Left cardiac atrium (tissue), 4 donors: ENCODE measurements at regions not wholly inside any gene's neighbourhood (a gene's known extent, or its start where the extent isn't known, plus 50 kb on each side); places are given as distances from the start of the nearest gene placed in this dataset.

ENCODE experiments used
- ATAC-seq, 2 donors: fragments of 200-7000 bp; cut with Tn5 transposase; one replicate each; pipeline ENCODE4 v1.9.1; 2020; ENCODE audit warnings: mild to moderate bottlenecking in 2 of 2, moderate library complexity in 2 of 2
- DNase-seq: peaks from one replicate; pipeline ENCODE4 v3.0.0-alpha.2; 2020
- intact Hi-C, 2 donors: fragments of 100-400 bp; cut with DNase I; formaldehyde crosslinking; loops; one replicate each; pipeline versions ENCODE4 v1.14.1 to v1.15.1; 2022 to 2023
- donor health status: DM: no; HTN: yes; CAD: no.
- donor health status: DM: no; HTN: yes; CAD: no; lungs with severe emphysema.
- donor health status: DM: yes; HTN: yes; CAD: no.
- donor health status: Dilated cardiomyopathy.

DNA sequence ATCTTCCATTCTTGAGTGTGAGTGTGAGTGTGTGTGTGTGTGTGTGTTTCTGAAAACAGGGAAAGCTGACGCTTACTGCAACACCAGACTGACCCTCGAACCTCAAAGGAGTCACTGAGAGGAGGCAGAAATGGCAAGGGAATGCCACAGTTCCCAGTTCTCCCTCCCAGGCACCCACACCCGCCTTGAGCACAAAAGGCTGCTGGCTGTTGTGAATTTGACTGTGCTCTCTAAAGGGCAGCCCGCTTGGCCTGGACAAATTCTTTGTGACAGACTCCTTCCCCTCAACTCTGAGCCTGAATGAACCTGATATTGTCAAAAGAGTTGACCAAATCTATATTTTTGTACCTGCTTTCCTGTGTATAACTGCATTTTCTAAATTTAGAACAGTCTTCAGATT is 245.7 kb upstream of the IRX2 start:
- DNase-seq (no peak), ATAC-seq (no peak)
- intact Hi-C loops, result no loop called here

DNA sequence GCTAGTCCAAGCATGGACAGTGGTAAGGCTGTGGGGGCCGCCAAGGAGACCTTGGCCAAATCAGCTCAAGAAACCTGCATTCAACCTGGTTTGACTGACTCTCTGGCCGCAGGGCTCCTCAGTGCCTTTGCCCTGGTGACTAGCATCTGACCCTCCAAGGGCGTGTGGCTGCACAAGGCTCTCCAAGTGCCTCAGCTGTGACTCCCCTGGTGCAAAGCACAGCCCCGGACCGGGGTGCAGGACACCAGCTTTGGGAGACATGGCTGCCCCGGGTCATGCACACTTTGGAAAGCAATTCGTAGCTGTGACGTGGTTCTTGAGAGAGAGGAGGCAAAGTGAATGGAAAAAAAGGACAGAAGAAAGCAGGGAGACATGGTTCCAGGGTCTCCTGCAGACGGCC is 245.2 kb upstream of the IRX2 start:
- no peak for ATAC-seq
- DNase-seq, result no peak
- intact Hi-C loops, result no loop called here

DNA sequence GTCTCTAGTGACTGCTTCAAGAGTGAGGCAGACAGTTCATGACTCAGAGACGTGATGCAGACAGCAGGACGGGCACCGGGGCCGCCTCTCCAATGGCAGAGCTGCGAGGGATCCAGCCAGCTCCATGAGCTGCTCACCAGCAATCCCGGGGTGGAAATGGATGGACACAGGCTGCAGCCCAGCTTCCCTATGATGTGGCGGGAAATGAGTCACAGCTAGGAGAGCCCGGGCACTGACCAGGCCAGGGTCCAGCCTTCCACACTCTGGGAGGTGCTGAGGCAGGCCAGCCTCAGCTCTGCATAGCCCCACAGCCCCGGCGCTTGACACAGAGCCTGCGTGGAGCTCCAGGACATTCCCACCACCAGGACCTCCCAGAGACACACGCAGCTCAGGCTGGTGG is 244.8 kb upstream of the IRX2 start:
- ATAC-seq (no peak), DNase-seq (no peak)
- intact Hi-C loops, result no loop called here

DNA sequence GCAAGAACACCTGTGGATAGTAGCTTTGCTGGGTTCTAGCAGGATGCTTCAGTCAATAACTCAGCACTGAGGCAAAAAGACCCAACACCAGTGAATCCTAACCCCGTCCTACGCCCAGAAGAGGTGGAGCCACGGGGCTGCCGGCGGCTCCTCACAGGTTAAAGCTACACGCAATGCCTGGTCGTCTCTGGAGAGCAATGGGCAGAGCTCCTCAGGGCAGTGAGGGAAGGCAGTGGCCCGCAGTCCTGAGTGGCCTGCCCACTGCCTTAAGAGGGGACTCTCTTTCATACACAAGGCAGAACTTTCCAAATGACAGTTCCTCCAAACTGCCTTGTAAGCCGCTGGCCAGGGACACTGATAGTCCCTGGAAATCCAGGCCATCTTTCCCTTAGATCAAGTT is 244.2 kb upstream of the IRX2 start:
- intact Hi-C loops, result no loop called here
- ATAC-seq (no peak), DNase-seq (no peak)

DNA sequence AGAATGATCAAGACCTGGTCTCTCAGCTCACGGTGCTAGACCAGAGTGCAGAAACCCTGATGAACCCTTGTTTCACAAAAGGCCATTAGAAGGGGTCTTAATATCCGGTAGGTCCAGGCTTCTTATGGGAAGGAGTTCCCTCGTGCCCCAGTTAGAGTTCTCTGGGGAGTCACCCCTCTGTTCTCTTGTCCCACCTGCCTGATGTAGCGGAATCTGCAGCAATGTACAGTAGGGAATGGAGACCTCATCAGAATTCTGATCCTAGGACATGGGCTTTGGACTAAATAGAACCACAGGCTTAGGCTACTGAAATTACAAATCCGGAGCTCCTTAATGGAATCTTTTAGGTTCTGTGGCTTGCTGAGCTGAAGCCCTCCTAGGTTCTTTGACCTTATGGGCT is 243.6 kb upstream of the IRX2 start:
- intact Hi-C loops, result no loop called here
- DNase-seq (no peak), ATAC-seq (no peak)

DNA sequence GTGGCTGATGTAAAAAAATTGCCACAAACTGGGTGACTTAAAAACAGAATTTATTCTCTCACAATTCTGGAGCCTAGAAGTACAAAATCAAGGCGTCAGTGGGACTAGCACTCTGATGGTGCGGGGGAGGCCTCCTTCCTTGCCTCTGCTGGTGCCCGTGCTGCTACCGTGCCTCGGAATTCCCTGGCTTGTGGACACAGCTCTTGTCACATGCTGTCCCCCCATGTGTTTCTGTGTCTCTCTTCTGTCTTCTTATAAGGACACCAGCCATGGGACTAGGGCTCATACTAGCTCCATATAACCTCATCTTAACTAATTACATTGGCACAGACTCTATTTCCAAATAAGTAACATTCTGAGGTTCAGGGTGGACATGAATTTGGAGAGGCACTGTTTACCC is 242.3 kb upstream of the IRX2 start:
- intact Hi-C loops, result no loop called here
- DNase-seq (no peak), ATAC-seq (no peak)

DNA sequence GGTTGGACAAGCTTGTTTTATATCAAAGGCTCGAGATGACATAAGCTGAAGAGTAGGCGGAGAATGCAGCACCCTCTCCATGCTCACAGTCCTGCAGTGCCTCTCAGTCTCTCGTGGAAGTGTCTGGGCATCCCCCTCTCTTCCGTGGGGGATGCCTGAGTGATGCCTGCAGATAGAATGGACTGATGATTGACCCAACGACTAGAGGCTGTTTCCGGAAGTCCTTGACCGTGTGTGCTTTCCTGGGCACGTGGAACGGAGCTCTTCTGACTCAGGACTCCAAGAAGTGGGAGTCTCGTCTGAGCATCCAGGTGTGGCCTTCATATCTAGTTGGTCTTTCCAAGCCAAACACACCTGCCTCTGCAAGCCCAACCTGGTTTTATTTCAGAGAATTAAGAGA is 241.8 kb upstream of the IRX2 start:
- ATAC-seq, result no peak
- intact Hi-C loops, result no loop called here
- no peak for DNase-seq

DNA sequence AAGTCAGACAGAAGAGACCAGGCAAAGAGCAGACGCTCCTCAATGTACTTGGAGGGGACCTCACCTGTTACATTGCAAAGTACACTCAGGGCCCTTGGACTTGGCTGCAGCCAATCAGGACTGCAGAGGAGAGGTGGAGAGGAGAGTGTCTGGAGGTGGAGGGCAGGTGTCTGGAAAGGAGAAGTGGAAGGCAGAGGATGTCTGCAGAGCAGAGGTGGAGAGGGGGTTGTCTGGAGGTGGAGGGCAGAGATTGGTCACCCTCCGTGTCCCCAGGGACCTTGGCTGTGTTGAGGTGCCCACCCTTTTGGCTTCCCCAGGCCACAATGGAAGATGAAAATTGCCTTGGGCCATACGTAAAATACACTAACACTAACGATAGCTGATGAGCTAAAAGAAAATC is 241.3 kb upstream of the IRX2 start:
- DNase-seq, result no peak
- no peak for ATAC-seq
- intact Hi-C loops, result no loop called here

DNA sequence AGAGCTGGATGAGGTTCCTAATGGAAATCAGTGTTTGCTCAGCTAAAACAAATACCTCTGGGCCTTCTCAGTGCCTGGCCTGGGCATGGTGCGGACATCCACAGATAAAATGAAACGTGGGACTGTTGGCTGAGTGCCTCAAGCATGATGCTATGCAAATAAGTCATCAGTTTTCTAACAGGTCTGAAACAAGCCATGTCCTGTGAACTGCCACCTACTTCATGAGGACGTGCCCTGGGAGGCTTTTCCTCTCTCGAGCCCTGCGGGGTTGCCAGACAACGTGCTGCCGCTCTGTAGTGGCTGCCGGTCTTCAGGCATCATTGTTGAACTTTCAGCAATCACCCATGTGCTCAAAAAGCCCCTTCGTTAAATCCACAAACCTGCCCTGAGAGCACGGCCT is 240.4 kb upstream of the IRX2 start:
- DNase-seq (no peak), ATAC-seq (no peak)
- intact Hi-C loops, result no loop called here

DNA sequence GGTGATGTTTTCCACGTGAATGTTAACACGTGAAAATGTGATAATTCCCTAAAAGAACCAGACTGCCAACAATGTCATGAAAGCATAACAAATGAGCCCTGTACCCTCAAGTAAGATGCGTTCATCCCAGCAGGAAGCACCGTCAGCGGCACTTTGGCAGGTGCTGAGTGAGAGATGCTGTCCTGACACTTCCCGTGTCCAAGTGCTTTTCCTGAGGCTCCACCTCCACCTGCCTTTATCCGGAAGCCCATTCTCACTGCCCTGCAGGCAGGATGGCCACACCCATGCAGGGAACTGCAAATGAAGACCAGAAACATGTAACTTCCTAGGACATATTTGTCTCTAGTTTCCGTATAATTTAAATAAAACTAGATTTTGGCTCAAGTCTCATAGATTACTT is 238.0 kb upstream of the IRX2 start:
- intact Hi-C loops, result no loop called here
- no peak for DNase-seq
- no peak for ATAC-seq

DNA sequence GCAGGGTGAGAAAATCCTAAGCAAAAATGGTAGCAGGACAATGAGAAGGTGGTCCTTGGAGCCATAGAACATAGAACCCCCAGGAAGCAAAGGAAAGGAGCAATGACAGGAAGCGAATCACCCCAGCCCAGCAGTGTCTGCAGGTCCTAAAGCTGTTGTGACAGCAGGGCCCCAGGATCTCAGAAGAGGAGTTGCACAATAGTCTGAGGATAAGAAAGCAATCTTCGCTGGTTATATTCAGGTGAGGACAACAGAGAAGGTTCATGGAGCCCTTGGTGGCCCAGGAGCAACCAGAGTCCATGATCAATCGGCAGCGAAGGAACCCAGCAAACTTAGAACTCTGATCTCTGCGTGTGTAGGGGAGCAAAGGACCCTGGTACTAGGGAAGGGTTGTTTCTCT is 234.8 kb upstream of the IRX2 start:
- intact Hi-C loops, result no loop called here
- DNase-seq (no peak), ATAC-seq (no peak)

DNA sequence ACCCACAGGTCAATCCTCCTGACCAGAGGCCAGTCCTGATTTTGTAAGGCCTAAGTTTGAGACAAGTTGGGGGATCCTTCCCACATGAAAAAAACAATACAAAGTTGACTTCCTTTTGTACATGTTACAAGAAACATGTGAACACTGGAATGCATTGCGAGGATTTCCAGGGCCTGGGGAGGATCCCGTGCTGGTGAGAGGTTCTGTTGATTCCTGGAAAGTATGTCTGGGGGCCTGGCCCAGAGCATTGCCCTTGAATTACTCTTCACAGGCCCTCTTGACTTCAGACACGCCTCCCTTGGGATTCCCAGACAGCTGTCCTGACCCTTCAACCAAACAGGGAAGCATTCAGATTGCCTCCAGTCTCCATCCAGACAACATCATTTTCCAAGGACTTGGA is 234.2 kb upstream of the IRX2 start:
- DNase-seq (no peak), ATAC-seq (no peak)
- intact Hi-C loops, result no loop called here

DNA sequence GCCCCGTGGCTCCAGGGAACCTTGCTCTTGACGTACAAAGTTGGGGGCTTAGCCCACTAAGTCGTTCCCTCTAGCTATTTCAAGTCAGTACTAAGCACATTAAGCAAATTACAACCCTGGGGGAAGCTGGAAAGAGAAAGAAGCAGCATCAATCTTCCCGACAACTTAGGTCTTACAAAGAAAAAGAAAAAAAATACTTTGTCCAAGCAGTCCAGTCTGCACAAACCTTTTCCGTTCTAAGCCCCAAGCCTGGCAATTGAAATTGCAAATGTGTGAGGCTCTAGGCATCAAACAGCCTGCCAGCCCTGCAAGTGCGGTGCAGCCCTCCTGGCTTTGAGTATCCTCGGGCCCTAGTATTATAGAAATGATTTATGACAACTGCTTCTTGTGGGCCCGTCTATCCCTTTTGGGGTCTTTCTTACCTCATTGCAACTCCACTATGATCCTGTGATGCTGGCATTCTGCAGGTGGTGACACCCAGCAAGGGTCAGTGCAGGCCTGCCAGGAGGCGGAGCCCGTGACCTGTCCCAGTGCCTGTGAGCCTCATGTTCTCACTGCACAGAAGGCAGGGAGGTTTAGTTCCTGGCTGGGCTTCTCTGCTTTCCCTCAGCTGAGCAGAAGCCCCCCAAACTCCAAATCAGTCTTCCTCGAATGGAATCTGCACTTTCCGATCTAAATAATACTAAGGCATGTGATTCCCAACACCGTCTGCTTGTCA is 232.3 kb upstream of the IRX2 start:
- no peak for ATAC-seq
- intact Hi-C loops, result no loop called here
- DNase-seq, result no peak

DNA sequence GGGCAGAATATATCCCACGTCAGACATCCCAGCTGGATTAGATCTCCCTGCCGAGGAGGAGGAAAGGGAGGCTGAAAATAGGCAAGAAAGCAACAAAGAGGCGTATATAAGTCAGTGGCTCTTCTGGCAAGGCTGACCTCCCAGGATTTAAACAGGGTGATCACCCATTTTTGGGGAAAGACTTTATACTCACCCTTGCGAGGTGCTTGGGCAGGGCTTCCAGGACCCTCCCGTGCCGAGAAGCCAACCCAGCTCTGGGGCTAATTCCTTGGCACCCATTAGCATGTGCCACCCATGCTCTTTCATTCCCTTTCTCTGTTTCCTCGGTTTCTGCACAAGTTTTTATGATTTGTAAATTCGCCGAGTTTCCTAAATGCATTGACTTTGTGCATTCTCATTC is 230.2 kb upstream of the IRX2 start:
- intact Hi-C loops, result no loop called here
- DNase-seq, result no peak
- no peak for ATAC-seq

DNA sequence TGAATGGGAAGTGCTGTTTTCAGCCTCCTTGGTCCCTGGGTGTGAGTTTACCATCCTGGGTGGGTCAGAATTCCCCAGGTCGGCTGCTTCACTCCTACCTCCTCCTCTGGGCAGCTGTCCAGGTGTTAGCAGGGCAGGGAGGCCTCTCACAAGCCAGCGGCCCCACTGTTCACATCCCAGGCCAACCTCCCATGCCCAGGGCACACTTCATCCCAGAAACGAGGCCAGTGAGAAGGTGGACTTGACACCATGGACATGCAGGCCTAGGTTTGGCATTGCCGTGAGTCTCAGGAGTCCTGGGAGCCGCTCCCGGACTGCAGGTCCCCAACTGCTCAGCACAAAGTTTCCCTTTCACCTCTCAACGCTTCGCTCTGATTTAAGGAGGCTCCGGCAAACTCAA is 229.6 kb upstream of the IRX2 start:
- DNase-seq, result no peak
- intact Hi-C loops, result no loop called here
- no peak for ATAC-seq

DNA sequence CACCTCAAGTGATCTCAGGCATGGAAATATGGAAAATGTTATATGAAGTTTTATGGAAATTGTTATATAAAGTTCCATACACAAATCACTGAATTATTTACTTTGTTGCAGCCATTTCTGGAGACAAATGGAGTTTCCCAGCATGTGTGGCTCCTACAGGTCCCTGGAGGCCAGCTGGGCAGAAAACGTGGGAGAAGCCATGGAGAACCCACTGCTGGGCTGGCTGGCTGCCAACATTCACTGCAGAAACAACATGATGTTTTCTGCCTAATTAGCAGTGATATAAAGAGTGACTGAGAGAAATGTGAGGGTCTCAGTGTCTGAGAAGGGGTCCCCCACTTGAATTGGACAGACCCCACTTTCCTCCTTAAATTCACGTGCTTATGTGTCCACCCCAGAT is 208.8 kb upstream of the IRX2 start:
- no peak for DNase-seq
- intact Hi-C loops, result no loop called here
- ATAC-seq, result no peak

DNA sequence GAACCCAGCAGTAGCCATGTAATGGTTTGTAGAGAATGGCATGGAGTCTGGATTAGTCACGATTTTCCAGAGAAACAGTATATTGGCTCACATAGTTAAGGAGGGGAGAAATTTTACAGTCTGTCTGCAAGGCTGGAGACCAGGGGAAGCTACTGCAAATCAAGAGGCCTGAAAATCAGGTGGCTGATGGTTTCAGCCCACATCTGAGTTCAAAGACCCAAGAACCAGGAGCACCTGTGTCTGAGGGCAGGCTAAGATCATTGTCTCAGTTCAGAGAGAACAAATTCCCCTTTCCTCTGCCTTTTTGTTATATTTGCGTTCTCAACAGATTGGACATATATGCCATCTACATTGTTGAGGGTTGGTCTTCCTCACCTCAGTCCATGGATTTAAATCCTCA is 207.5 kb upstream of the IRX2 start:
- intact Hi-C loops, result no loop called here
- ATAC-seq (no peak), DNase-seq (no peak)

DNA sequence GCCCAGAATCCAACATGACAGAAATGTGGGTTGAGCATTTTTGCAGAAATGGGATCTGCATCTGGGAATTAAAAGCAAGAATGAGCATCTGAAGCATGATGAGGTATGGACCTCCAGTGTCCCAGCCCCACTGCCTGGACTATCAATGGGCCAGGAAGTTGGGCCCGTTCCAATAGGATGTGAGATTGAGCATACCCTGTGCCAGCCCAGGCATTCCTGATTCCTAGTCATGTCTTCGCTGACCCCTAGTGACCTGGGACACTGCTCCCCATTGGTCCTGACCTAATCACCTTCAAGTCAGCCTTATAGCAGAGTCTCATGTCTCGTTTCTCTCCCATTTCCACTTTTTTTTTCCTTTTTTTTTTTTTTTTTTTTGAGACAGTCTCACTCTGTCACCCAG is 197.4 kb upstream of the IRX2 start:
- no peak for DNase-seq
- intact Hi-C loops, result no loop called here

DNA sequence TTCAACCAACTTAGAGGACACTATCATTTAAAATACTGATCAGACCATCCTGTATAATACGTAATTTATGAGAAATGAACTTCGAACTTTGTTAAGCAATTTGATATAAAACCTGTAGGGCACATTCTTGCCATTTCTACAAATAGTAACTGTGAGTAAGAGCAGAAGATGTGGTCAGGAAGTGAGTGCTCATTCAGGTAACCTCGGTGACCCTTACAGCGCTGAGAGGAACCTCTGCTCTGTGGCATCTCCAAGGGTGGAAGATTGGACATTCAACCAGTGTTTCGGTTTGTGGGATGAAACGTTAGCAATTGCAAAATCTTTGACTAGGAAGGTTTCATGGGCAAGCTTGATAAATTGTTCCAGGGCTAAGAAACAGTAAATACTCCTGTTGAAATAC is 194.8 kb upstream of the IRX2 start:
- ATAC-seq (no peak), DNase-seq (no peak)
- intact Hi-C loops, result no loop called here

More for the DNA sequence above, 197.4 kb upstream of the IRX2 start:
- ATAC-seq, result no peak

DNA sequence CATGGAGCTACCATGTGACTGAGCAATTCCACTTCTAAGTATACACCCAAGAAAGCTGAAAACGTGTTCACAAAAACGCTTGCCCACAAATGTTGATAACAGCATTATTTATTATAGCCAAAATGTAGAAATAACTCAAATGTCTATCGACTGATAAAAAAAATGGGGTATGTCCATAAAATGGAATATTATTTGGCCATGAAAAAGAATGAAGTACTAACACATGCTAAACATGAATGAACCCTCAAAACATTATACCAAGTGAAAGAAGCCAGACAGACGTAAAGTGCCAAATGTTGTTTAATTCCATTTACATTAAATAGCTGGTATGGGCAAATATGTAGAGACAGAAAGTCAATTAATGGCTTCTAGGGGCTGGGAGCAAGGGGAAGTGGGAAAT is 184.9 kb upstream of the IRX2 start:
- ATAC-seq, result no peak
- intact Hi-C loops, result no loop called here
- no peak for DNase-seq

DNA sequence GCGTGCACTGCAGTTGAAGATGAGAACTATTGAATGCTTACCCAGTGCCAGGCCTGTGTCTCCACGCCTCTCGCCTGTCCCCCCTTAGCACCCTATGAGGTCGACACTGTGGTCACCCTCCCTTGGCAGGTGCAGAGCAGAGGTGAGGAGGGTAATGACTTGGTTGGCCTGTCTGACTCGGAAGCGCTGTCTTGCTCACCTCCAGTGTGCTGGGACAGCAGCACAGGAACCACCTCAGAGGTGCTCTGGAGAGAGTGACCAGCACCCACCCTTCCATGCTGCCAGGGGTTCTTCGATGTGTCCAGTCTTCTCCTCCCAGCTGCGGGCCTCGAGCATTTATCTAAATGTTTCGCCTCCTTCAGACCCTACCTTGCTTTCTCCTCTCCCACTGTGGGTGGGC is 178.3 kb upstream of the IRX2 start:
- DNase-seq (no peak), ATAC-seq (no peak)
- intact Hi-C loops, result no loop called here

DNA sequence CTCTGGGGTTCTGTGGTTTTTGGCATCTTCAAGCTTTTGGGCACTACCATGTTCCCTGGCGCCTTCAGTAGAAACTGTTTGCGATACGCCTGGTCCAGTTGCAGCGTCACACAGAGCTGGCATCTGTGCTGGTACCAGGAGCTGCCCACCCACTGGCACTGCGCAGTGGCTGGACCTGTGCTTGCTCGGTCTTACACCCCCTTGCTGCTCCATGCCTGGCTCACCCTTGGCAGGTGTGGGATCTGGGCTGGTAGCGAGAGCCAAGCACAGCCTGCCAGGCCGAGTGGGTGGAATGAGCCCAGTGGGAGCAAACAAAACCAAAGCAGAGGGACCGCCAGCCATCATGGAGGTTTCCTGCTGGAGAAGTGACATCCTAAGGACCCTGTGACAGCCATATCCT is 170.2 kb upstream of the IRX2 start:
- intact Hi-C loops, result no loop called here
- no peak for ATAC-seq
- DNase-seq, result no peak
